Suprapubic skin (tissue), 4 donors: ENCODE measurements at regions not wholly inside any gene's neighbourhood (a gene's known extent, or its start where the extent isn't known, plus 50 kb on each side); places are given as distances from the start of the nearest gene placed in this dataset.

Experiments
- CTCF ChIP-seq, 2 donors: fragments of 200-600 bp in 1 of 2; fragments of 450-650 bp in 1 of 2; sonication (generic) in 1 of 2; IDR thresholded peaks; one replicate each; pipeline ENCODE4 v1.5.1; 2016 to 2019; ENCODE audit warnings: antibody characterized with exemption in 2 of 2, mild to moderate bottlenecking in 1 of 2, moderate library complexity in 1 of 2
- EP300 ChIP-seq: sonication (generic); formaldehyde crosslinking; IDR thresholded peaks from one replicate; pipeline ENCODE4 v1.6.1; 2017; ENCODE audit warnings: antibody characterized with exemption
- POLR2A ChIP-seq, 2 donors: fragments of 450-650 bp; IDR thresholded peaks; one replicate each; pipeline ENCODE4 v1.6.1; 2017; ENCODE audit warnings: antibody characterized with exemption in 2 of 2, mild to moderate bottlenecking in 2 of 2, moderate library complexity in 2 of 2
- POLR2AphosphoS5 ChIP-seq, 3 donors: sonication (generic); formaldehyde crosslinking; IDR thresholded peaks; one replicate each; pipeline ENCODE4 v1.6.1; 2017; ENCODE audit warnings: antibody characterized with exemption in 3 of 3

GRCh38 chr11:82458761-82459160 is 274.9 kb downstream of the FAM181B start:
- no peak for TF ChIP-seq POLR2A (IDR thresholded peaks at IDR 0.05)
- TF ChIP-seq CTCF (IDR thresholded peaks at IDR 0.05): no peak
- TF ChIP-seq POLR2AphosphoS5 (IDR thresholded peaks at IDR 0.05): no peak
- TF ChIP-seq EP300: no peak
